IPS-15b (cell line): ENCODE measurements at regions not wholly inside any gene's neighbourhood (a gene's known extent, or its start where the extent isn't known, plus 50 kb on each side); places are given as distances from the start of the nearest gene placed in this dataset.

Source experiments
- H3K27me3 ChIP-seq: one replicate; pipeline ENCODE4 v1.6.1; 2013; ENCODE audit warnings: low read length; ENCODE audit not compliant: control insufficient read depth, insufficient read depth
- H3K36me3 ChIP-seq: one replicate; pipeline ENCODE4 v1.6.1; 2013; ENCODE audit warnings: low read length; ENCODE audit not compliant: control insufficient read depth, insufficient read depth
- H3K4me1 ChIP-seq: one replicate; pipeline ENCODE4 v1.6.1; 2013; ENCODE audit warnings: mild to moderate bottlenecking, low read length; ENCODE audit not compliant: control insufficient read depth, insufficient read depth
- H3K4me3 ChIP-seq: one replicate; pipeline ENCODE4 v1.5.1; 2013; ENCODE audit warnings: low read depth, low read length
- H3K9ac ChIP-seq: one replicate; pipeline ENCODE4 v1.6.1; 2013; ENCODE audit warnings: low read depth, mild to moderate bottlenecking, low read length
- H3K9me3 ChIP-seq: one replicate; pipeline ENCODE4 v1.6.1; 2013; ENCODE audit warnings: mild to moderate bottlenecking, low read length; ENCODE audit not compliant: control insufficient read depth, insufficient read depth

DNA sequence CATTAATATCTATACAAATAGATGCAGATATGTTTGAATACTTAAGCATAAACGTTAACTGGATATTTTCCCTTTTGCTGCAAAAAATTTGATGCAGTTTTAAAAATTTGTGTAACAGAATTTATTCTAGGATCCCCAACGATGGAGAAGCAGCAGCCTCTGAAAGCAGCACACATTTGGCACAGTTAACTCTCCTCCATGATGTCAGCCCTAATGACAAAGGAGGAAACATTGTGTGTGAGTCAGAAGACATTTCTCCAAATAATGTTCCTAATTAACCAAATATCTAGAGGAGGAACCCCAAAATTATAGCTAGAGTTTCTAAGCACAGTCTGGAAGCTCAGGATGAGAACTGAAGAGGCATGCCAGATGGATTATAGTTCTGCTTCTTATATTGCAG, 281.9 kb upstream of the MAD2L1 start:
- no peaks in the 10 kb centered on the region for H3K4me1 ChIP-seq
- no peaks in the 10 kb centered on the region for H3K9me3 ChIP-seq
- no peak overlapping the region for H3K9ac ChIP-seq
- H3K27me3 ChIP-seq: no peaks in the 10 kb centered on the region
- H3K4me3 ChIP-seq: no peak overlapping the region
- no peaks in the 10 kb centered on the region for H3K36me3 ChIP-seq

GRCh38 chr4:120331486-120332370, 265.1 kb upstream of the MAD2L1 start:
- Histone ChIP-seq H3K9ac (no peak overlapping the region), H3K36me3 (no peaks in the 10 kb centered on the region), H3K4me3 (no peak overlapping the region), H3K27me3 (no peaks in the 10 kb centered on the region), H3K9me3 (no peaks in the 10 kb centered on the region), H3K4me1 (no peaks in the 10 kb centered on the region)

- Histone ChIP-seq H3K9me3 (no peaks in the 10 kb centered on the region), H3K4me3 (no peak overlapping the region), H3K9ac (no peak overlapping the region), H3K27me3 (no peaks in the 10 kb centered on the region), H3K36me3 (no peaks in the 10 kb centered on the region), H3K4me1 (no peaks in the 10 kb centered on the region)
These were observed 262.7 kb upstream of the MAD2L1 start for GRCh38 chr4:120329386-120329785.

- no peaks in the 10 kb centered on the region for H3K27me3 ChIP-seq
- H3K36me3 ChIP-seq: no peaks in the 10 kb centered on the region
- no peak overlapping the region for H3K9ac ChIP-seq
- H3K9me3 ChIP-seq: no peaks in the 10 kb centered on the region
- no peaks in the 10 kb centered on the region for H3K4me1 ChIP-seq
- H3K4me3 ChIP-seq: no peak overlapping the region
These were observed 260.6 kb upstream of the MAD2L1 start for GRCh38 chr4:120327276-120327675.

GRCh38 chr4:120319046-120319767, 252.6 kb upstream of the MAD2L1 start:
- H3K9ac ChIP-seq: no peak overlapping the region
- no peaks in the 10 kb centered on the region for H3K9me3 ChIP-seq
- no peaks in the 10 kb centered on the region for H3K36me3 ChIP-seq
- no peaks in the 10 kb centered on the region for H3K4me1 ChIP-seq
- no peaks in the 10 kb centered on the region for H3K27me3 ChIP-seq
- H3K4me3 ChIP-seq: no peak overlapping the region

GRCh38 chr4:120318196-120318846, 251.7 kb upstream of the MAD2L1 start:
- Histone ChIP-seq H3K4me1 (no peaks in the 10 kb centered on the region), H3K27me3 (no peaks in the 10 kb centered on the region), H3K9ac (no peak overlapping the region), H3K36me3 (no peaks in the 10 kb centered on the region), H3K9me3 (no peaks in the 10 kb centered on the region), H3K4me3 (no peak overlapping the region)

DNA sequence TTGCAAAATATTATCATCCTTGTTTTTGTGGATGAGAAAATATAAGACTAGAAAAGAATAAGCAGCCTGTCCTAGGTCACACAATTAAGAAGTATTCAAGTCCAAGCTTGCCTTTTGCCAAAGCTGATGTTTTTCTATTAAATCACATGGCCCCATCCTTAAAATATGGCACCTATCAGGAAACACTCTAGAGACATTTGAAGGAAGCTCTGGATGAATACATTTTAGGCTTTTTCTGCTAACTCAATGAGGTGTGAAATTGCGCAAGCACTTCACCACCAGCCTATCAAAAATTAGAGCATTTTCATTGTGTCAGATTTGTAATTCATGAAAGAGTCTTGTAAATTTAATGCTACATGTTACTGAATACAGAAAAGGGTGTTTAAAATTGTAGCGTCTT, 251.1 kb upstream of the MAD2L1 start:
- H3K4me3 ChIP-seq: no peak overlapping the region
- no peaks in the 10 kb centered on the region for H3K27me3 ChIP-seq
- no peak overlapping the region for H3K9ac ChIP-seq
- no peaks in the 10 kb centered on the region for H3K4me1 ChIP-seq
- H3K36me3 ChIP-seq: no peaks in the 10 kb centered on the region
- H3K9me3 ChIP-seq: no peaks in the 10 kb centered on the region

GRCh38 chr4:120316416-120316815, 249.8 kb upstream of the MAD2L1 start:
- Histone ChIP-seq H3K4me3 (no peak overlapping the region), H3K27me3 (no peaks in the 10 kb centered on the region), H3K9ac (no peak overlapping the region), H3K4me1 (no peaks in the 10 kb centered on the region), H3K36me3 (no peaks in the 10 kb centered on the region), H3K9me3 (no peaks in the 10 kb centered on the region)

GRCh38 chr4:120314969-120315368, 248.3 kb upstream of the MAD2L1 start:
- Histone ChIP-seq H3K9me3 (no peaks in the 10 kb centered on the region), H3K27me3 (no peaks in the 10 kb centered on the region), H3K36me3 (no peaks in the 10 kb centered on the region), H3K9ac (no peak overlapping the region), H3K4me1 (no peaks in the 10 kb centered on the region), H3K4me3 (no peak overlapping the region)

- Histone ChIP-seq H3K4me1 (peaks cover 3% of the 10 kb centered on the region), H3K9me3 (no peaks in the 10 kb centered on the region), H3K4me3 (no peak overlapping the region), H3K27me3 (no peaks in the 10 kb centered on the region), H3K36me3 (no peaks in the 10 kb centered on the region), H3K9ac (no peak overlapping the region)
These were observed 238.2 kb upstream of the MAD2L1 start for GRCh38 chr4:120304801-120305200.

DNA sequence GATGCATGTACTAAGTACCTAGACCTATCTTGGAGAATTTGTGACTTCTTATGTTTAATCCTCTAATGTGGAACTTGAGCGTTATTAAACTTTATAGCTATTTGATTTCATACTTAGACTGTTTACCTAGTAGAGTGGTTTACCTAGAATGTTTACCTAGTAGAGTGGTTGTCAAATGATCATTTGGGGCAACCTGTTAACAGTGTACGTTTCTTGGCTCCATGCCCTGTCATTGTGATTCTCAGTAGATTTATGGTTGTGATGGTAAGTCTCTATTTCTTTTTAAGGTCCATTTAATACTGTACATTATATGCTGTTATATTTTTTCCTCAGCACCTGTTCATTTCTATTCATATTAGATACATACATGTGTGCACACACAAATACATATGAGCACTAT, 233.0 kb upstream of the MAD2L1 start:
- H3K27me3 ChIP-seq: no peaks in the 10 kb centered on the region
- no peaks in the 10 kb centered on the region for H3K9me3 ChIP-seq
- no peak overlapping the region for H3K9ac ChIP-seq
- peaks cover 2% of the 10 kb centered on the region for H3K4me1 ChIP-seq
- no peak overlapping the region for H3K4me3 ChIP-seq
- H3K36me3 ChIP-seq: no peaks in the 10 kb centered on the region
